ENCODE measurements at regions not wholly inside any gene's neighbourhood (a gene's known extent, or its start where the extent isn't known, plus 50 kb on each side); places are given as distances from the start of the nearest gene placed in this dataset.

DNA sequence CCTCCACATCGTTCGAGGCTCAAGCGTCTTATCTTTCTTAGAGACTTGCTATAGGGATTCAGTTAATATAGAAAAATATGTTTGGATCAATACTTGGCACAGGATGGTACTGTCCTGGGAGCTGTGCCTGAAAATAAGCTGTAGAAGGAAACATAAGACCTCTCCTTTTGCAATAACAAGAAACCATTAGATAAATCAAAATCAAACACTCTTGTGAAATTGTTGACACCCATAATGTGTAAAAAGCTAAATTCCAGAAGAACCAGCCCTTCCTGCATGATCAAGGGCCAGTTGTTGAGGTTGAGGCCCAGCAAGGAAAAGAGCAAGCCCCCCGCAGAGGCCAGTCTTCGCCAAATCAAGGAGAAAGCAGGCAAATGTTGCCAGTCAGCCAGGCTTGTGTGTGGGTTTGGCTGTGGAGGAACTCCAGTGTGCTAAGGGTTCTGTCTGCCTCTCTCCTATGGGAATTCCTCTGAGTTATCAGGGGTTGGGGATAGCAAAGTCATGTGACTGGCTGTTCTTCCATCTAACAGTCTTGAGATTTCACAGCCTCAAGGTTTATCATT lies 185.7 kb downstream of the ACKR3 start:
- no peak for DNase-seq (ENCODE audit: extremely low read depth in 1 of 4, low spot score in 3 of 4)
- ATAC-seq = no peak
- H3K9me3 ChIP-seq (replicated peaks; ENCODE audit: control insufficient read depth, insufficient read depth, low read depth, low read length) = no peaks in the 10 kb centered on the region
- in situ Hi-C loops (cut with MboI) = no loop called here
- H3K27me3 ChIP-seq (ENCODE audit: control insufficient read depth in 2 of 2, insufficient read depth in 2 of 2, low read length in 2 of 2) = peaks cover 0 to 6% of the 10 kb centered on the region in 2 experiments; a peak in 1 of 5 replicates
- CTCF ChIA-PET (ENCODE audit: low intra/inter-chr PET ratio) = no interaction called here
- H3K79me2 ChIP-seq (ENCODE audit: control insufficient read depth, insufficient read depth, low read length) = no peaks in the 10 kb centered on the region
- no peak overlapping the region for H3K27ac ChIP-seq (ENCODE audit: extremely low read depth, low read depth, low read length)
- no peak for FAIRE-seq
- H3K4me1 ChIP-seq (replicated peaks in 1 of 2; ENCODE audit: control insufficient read depth in 2 of 2, insufficient read depth in 2 of 2, low read length in 2 of 2) = no peaks in the 10 kb centered on the region
- no peak overlapping the region for H3K9ac ChIP-seq (ENCODE audit: insufficient read depth in 1 of 2, low read depth in 2 of 2, low read length in 2 of 2)
- H4K20me1 ChIP-seq (replicated peaks; ENCODE audit: control insufficient read depth, insufficient read depth, low read length) = no peaks in the 10 kb centered on the region
- no peaks in the 10 kb centered on the region for H3K36me3 ChIP-seq (ENCODE audit: control insufficient read depth, insufficient read depth, low read length)
- WGBS (ENCODE audit: insufficient coverage, low coverage, missing lambda C conversion rate) = 1% methylated on average over 5 of the region's 5 CpGs
- no TSS peak for BruUV-seq (replicated peaks)
- H3K4me2 ChIP-seq (ENCODE audit: insufficient read depth, low read length) = no peak overlapping the region
- POLR2A ChIA-PET = no interaction called here
- H3K9me1 ChIP-seq (ENCODE audit: control insufficient read depth, insufficient read depth, low read length) = no peaks in the 10 kb centered on the region
- no peak overlapping the region for H2AFZ ChIP-seq (ENCODE audit: low read depth, low read length)
- intact Hi-C loops (cut with micrococcal nuclease) = no loop called here
- no peak overlapping the region for H3K4me3 ChIP-seq
- TF ChIP-seq ZBTB17 (CRISPR knock-in tag; IDR thresholded peaks at IDR 0.05) = no peak
- TF ChIP-seq ZFX (CRISPR knock-in tag; IDR thresholded peaks at IDR 0.05) = no peak
- no peak for TF ChIP-seq MCM3 (IDR thresholded peaks at IDR 0.05)
- no peak for TF ChIP-seq DACH1 (IDR thresholded peaks at IDR 0.05; ENCODE audit: partially characterized antibody)
- no peak for TF ChIP-seq TAF9B (IDR thresholded peaks at IDR 0.05; ENCODE audit: partially characterized antibody)
- TF ChIP-seq MCM5 (IDR thresholded peaks at IDR 0.05; ENCODE audit: low read depth) = no peak
- TF ChIP-seq, protein P1, sequence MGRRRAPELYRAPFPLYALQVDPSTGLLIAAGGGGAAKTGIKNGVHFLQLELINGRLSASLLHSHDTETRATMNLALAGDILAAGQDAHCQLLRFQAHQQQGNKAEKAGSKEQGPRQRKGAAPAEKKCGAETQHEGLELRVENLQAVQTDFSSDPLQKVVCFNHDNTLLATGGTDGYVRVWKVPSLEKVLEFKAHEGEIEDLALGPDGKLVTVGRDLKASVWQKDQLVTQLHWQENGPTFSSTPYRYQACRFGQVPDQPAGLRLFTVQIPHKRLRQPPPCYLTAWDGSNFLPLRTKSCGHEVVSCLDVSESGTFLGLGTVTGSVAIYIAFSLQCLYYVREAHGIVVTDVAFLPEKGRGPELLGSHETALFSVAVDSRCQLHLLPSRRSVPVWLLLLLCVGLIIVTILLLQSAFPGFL (CRISPR knock-in tag; IDR thresholded peaks at IDR 0.05) = no peak
- TF ChIP-seq, protein P2, sequence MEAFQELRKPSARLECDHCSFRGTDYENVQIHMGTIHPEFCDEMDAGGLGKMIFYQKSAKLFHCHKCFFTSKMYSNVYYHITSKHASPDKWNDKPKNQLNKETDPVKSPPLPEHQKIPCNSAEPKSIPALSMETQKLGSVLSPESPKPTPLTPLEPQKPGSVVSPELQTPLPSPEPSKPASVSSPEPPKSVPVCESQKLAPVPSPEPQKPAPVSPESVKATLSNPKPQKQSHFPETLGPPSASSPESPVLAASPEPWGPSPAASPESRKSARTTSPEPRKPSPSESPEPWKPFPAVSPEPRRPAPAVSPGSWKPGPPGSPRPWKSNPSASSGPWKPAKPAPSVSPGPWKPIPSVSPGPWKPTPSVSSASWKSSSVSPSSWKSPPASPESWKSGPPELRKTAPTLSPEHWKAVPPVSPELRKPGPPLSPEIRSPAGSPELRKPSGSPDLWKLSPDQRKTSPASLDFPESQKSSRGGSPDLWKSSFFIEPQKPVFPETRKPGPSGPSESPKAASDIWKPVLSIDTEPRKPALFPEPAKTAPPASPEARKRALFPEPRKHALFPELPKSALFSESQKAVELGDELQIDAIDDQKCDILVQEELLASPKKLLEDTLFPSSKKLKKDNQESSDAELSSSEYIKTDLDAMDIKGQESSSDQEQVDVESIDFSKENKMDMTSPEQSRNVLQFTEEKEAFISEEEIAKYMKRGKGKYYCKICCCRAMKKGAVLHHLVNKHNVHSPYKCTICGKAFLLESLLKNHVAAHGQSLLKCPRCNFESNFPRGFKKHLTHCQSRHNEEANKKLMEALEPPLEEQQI (IDR thresholded peaks at IDR 0.05) = no peak
- TF ChIP-seq, protein P3, sequence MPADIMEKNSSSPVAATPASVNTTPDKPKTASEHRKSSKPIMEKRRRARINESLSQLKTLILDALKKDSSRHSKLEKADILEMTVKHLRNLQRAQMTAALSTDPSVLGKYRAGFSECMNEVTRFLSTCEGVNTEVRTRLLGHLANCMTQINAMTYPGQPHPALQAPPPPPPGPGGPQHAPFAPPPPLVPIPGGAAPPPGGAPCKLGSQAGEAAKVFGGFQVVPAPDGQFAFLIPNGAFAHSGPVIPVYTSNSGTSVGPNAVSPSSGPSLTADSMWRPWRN (IDR thresholded peaks at IDR 0.05; ENCODE audit: low read depth) = no peak
- TF ChIP-seq, protein P4, sequence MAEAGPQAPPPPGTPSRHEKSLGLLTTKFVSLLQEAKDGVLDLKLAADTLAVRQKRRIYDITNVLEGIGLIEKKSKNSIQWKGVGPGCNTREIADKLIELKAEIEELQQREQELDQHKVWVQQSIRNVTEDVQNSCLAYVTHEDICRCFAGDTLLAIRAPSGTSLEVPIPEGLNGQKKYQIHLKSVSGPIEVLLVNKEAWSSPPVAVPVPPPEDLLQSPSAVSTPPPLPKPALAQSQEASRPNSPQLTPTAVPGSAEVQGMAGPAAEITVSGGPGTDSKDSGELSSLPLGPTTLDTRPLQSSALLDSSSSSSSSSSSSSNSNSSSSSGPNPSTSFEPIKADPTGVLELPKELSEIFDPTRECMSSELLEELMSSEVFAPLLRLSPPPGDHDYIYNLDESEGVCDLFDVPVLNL (CRISPR knock-in tag; IDR thresholded peaks at IDR 0.05; ENCODE audit: low read depth) = no peak
- TF ChIP-seq, protein P5, sequence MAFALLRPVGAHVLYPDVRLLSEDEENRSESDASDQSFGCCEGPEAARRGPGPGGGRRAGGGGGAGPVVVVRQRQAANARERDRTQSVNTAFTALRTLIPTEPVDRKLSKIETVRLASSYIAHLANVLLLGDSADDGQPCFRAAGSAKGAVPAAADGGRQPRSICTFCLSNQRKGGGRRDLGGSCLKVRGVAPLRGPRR (CRISPR knock-in tag; IDR thresholded peaks at IDR 0.05) = no peak
- TF ChIP-seq MCM2 (IDR thresholded peaks at IDR 0.05; ENCODE audit: low read depth) = no peak
- TF ChIP-seq ZNF561 (CRISPR knock-in tag; conservative IDR thresholded peaks at IDR 0.05) = no peak
- TF ChIP-seq, protein P6, sequence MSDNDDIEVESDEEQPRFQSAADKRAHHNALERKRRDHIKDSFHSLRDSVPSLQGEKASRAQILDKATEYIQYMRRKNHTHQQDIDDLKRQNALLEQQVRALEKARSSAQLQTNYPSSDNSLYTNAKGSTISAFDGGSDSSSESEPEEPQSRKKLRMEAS (CRISPR knock-in tag; IDR thresholded peaks at IDR 0.05) = no peak
- TF ChIP-seq RFX7 (CRISPR knock-in tag; IDR thresholded peaks at IDR 0.05) = no peak
- no peak for TF ChIP-seq SETDB1 (IDR thresholded peaks at IDR 0.05; ENCODE audit: low read length)

Data from K562 (cell line).